HG03565 (cell line): ENCODE measurements at regions not wholly inside any gene's neighbourhood (a gene's known extent, or its start where the extent isn't known, plus 50 kb on each side); places are given as distances from the start of the nearest gene placed in this dataset.

Experiments used
- ATAC-seq: cut with Tn5 transposase; IDR thresholded peaks from one replicate; pipeline ENCODE4 v1.9.1; 2021; ENCODE audit warnings: mild to moderate bottlenecking, moderate library complexity; ENCODE audit not compliant: unreplicated experiment

DNA sequence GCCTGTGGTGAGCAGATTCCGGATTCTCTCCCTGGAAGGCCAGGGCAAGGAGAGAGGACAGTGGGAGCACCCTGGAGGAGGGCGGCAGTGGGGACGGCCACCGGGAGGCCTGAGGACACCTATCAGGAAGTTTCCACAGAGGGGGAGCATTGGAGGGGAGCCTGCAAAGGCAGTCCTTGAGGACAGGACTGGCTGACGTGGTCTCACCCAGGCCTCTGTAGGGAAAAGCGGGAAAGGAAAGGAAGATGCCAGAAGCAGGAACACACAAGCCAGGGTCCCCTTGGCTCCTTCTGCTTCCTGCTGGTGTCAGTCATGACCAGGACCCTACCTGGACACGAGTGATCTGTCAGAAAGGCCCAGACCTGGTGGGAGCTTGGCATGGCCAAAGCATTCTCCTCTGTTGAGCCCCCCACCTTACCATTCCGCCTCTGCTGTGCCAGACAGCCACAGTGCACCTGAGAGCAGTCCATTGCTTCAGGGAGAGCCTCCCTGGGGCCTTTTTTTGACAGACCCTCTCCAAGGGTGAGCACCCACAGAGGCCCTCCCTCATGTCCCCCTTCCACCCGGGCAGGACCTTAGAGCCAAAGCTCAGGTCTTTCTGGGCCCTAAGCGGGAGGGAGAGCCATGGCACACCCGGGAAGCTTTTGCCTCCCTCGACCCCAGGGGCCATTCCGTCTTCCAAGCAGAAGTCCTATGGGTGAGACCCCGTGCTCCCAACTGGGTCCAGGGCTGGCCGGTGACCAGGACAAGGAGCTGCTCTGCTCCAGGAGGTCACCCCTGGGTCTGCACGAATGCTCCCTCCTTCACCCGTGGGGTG lies 333.1 kb downstream of the DYSF start:
- ATAC-seq = no peak

DNA sequence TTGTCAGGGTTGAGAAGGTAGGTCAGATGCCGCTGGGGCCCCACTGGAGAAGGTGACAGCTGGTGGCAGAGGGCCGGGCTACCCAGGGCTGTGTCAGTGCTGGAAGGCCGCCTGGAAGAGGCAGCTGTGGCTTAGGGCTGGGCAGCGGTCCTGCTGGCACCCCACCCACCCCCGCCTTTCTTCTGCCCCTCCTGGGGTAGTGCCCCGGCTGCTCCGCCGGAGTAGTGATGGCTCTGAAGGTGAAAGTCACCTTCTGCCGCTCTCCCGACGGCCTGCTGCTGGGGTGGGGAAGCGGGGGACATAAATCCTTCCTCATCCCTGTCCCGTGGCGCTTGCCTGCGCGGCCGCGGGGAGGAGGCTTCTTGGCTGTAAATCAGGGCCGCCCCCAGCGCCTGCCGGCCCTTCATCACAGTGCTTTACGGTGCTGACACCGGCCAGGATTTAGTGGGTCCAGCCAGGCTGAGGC lies 332.2 kb downstream of the DYSF start:
- ATAC-seq = no peak

DNA sequence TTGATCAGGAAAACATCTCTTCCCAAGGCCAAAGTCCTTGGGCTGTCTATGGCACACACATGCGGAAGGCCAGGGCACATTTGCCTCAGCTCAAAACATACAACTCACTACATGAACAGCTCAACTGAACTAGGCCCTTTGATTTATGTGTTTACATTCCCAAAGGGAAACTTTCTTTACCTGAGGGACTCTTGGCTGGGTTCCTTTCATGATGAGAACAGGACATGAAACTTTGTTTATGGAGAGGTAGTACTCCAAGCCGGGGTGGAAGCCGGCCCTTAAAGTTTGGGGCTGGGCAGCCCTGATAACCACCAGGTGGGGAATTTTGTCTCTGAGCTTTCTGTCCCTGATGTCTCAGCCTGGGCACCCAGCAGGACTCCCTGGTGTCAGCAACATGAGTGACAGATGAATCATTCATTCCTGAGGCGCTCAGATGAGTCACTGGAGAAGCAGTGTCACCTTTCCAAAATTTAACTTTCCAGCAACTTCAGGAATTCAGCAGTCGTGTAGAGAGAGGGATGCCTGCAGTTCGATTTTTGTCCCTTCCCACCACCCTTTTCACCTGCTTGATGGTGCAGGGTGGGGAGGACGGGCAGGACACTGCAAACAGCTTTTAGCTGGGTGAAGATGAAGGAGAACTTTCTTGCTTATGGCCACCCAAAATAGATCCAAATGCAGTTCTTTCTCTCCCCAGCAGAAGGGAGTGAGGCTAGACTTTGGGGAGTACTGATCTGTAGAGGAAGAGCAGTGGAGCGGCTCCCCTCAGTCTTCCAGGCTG lies 331.6 kb downstream of the DYSF start:
- ATAC-seq = no peak

DNA sequence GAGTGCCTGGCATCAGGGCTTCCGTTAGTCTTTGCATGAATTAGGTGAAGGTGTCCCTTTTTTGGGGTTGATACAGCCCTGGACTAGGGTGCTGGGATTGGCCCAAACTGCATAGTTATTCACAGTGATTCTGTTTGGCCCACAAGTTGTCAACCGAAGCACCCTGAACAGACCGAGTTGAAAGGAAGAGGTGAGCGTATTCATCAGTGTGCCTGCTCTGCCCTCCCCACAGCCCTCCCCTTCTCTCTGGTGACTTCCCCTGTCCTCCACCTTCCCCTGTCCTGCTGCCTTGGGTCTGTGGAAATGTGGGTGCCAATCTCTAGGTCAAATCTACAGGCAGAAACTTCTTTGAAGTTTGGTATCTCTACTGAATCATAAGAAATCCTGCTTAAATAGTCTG lies 330.5 kb downstream of the DYSF start:
- no peak for ATAC-seq

DNA sequence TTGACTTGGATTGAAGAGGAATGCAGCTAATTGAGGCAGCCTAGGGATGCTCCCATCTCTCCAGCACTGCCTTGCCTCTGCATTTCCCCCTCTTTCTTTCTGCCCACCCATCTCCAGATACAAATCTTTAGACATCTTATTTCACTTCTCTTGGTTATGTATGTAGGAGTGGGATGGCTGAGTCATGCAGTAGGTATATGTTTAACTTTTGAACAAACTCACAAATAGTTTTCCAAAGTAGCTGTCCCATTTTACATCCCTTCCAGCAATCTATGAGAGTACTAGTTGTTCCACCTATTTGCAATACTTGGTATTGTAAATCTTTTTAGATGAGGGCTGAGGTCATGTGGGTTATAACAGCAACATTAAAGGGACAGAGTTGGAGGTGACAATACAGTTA lies 329.9 kb downstream of the DYSF start:
- no peak for ATAC-seq

DNA sequence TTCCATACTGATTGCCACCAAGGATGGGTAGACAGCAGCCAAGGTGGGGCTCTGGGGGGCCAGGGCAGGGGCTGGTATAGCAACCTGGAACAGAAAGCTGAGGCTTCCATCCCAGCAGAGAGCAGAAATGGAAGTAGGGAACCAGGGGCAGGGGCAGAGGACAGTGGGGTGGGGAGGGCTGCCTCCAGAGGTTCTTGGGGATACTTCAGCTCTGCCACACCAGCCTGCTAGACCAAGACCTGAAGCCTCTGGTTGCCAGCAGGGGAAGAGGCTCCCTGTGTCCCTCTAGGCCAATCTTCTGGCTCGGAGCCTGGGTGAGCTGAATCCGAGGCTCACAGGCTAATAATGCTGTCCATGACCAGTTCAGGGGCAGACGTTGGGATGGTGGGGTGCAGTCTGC lies 329.0 kb downstream of the DYSF start:
- ATAC-seq = no peak

DNA sequence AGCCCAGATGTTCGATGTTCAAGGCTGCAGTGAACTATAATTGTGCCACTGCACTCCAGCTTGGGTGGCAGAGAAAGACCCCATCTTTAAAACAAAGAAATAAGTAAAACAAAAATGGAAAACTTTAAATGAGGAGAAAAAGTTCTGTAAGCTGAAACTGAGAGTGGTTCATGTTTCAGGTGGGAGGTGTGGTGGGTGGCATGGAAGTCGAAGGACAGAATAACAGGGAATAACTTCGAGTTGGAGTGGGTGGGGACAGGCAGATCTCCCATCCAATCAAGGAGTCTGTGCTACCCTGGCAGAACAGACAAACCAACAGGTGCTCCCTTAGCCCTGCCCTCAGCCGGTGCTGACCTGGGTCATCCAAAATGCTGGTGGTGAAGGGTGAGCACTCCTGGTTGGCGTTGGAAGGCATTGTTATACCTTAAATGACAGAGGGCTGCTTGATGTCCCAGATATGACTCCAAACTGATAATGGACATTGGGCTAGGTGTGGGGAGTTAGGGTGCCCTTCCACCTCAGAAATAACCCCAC lies 328.4 kb downstream of the DYSF start:
- no peak for ATAC-seq

DNA sequence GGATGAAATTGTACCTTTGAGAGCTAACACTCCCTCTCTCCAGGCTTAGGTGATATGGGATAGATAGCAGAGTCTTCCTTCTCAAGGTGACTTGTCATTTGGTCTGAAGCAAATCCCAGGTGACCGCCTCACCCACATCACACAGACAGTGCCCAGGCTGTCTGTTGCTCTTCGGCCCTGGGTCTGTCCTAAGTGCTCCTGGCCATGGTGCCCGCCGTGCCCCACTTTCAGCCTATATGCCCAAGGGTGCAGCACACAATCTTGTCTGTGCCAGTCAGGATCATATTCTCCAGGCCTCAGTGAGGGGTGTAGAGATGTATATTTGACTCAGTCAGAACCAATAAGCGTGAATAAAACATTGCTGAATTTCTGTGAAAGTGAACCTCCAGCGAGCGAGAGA lies 326.8 kb downstream of the DYSF start:
- ATAC-seq = no peak

DNA sequence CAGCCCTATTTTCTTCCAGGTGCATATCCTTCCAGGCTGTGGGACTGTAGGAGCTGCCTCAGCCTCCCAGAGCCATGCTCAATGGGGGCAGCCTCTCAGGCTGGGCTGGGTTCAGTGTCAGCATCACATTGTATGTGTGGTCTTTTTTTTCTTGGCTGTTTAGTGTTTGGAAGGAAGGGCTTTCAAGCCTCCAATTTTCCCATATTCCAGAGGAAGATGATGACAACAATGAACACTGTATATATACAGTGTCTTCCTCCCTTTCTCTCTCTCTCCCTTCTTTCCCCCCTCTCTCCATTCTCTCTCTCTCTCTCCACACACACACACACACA lies 326.4 kb downstream of the DYSF start:
- ATAC-seq = no peak

DNA sequence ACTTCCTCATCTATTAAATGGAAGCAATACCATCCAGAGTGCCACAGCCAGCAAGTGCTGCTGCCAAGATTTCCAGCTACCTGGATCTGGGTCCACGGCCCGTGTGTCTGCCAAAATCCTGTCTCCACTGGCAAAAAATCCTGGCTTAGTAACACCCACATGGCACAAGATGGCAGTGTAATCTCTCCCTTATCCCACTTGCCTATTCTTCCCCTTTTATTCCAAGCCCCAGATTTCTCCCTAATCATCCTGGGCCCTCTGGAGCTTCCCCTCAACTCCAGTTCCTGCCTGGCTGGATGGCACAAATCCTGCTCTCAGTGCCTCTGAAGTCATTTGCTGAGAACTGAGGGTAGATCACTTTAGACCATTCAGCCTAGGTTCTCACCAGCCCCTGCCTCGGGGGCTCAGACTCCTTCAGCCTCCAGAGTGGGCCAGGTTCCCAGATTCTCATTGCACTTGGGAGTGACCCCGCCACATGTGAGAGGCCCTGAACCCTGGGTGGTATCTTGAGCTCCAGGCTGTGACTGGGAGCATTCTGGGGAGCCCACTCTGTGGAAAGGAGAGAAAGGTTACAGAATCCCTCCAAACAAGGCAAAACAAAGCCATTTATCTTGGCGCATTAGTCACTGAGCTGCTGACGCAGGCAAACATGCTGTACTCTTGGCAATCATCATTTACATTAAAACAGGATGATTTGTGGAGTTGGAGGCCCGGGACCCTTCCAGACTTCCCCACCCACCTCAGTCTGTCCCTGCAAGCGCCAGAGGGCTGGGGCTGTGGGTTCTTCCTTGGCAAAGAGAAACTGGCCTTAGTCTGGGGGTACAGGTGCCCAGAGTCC lies 325.8 kb downstream of the DYSF start:
- ATAC-seq = no peak

DNA sequence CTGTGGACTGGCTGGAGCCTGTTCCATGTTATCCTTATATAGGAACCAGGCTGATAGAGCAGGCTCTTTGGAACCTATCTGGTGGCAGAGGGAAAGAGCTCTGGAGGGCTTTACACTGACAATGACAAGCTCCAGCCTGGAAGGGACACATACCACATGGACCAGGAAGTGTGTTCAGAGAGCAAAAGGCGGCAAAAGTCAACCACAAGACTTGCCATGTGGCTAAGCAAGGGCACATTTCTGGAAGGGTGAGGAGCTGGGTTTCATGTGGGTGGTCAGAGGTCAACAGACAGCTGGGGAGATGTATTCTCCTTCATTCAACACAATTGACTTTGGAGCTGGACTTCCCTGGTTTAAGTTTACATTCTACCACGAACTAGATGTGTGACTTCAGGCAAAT lies 325.2 kb downstream of the DYSF start:
- no peak for ATAC-seq

DNA sequence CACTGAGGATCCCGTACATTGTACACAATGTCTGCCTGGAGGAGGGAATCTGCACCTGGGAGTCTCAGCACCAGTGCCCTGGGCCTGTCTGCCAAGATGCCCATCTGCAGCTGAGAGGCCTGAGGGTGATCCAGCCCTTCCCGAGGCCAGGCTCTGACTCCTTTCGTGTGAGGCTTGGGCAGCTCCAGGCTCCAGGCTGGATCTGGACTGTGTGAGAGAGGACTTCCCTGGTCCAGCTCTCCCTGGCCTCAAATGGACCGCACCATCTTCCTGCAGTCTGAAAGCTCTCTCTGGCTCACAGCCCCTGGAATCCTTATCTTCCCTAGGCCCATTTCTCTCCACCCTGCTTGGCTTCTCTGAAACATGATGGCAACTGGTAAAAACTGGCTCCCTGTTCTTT lies 324.6 kb downstream of the DYSF start:
- no peak for ATAC-seq

DNA sequence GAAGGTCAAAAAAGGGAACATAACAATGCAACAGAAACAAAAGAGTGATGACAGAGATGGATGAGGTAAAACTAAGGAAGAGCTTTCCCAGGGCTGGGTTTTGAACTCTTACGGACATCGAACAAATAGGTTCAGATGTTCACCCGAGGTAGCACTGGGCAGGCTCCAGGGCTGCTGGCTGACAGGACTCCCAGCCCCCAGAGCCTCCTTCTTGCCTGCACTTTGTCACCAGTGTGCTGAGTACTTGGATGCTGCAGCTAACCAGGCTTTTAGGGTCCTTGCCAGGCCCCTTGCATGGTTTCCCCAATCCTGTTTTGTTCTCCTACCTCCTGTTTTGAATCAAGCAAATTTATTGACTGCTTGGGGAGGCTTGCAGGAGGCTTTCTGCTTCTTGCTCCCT lies 322.9 kb downstream of the DYSF start:
- no peak for ATAC-seq

DNA sequence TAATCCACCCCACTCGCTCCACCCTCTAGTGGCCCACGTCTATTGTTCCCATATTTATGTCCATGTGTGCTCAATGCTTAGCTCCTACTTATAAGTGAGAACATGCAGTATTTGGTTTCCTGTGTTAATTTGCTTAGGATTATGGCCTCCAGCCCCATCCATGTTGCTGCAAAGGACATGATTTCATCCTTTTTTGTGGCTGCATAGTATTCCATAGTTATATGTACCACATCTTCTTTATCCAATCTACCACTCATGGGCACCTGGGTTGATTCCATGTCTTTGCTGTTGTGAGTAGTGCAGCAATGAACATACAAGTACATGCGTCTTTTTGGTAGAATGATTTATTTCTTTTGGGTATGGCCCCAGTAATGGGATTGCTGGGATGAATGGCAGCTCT lies 319.9 kb downstream of the DYSF start:
- no peak for ATAC-seq

DNA sequence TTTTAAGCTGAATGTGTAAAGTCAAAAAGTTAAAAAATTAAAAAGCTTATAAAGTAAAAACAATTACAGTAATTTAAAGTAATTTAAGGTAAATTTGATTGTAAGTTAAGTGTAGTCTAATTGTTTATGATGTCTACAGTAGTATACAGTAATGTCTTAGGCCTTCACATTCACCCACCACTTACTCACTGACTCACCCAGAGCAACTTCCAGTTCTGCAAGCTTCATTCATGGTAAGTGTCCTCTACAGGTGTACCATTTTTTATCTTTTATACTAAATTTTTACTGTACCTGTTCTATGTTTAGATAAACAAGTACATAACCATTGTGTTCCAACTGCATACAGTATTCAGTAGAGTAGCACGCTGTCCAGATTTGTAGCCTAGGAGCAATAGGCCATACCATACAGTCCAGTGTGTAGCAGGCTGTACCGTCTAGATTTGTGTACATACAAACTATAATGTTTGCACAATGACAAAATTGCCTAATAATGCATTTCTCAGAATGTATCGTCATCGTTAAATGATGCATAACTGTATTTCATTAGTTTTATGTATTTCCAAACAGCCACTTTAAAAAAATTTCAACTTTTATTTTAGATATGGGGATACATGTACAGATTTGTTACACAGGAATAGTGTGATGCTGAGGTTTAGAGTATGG lies 319.3 kb downstream of the DYSF start:
- no peak for ATAC-seq

DNA sequence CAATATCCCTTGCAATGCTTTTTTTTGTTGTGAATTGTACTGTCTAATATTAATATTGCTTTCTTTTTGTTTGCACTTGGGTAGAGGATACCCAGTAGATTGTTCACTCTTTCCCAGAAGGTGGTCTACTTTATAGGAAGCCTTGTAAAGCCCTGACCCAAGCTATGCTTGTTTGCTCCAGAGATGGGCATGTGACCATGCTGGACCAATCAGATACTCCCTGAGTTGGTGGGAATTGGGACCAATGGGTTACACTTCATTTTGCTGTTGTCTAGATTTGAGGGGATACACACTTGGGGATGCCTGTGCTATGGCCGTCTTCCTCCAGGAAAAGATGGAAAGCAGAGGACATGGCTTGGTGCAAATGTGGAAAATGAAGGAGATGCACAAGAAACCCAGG lies 314.3 kb downstream of the DYSF start:
- no peak for ATAC-seq

DNA sequence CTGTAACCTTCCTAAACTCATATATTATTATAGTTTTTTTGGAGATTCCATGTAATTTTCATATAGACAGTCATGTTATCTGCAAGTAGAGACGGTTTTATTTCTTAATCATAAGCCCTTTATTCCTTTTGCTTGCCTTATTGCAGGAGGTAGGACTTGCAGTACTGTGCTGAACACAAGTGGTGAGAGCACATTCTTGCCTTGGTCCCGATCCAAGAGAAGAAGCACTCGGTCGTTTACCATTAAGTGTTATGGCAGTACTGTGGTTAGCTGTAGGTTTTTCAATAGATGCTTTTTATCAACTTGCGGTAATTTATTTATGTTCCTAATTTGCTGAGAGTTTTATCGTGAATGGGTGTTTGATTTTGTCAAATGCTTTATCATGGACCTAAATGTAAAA lies 305.7 kb downstream of the DYSF start:
- no peak for ATAC-seq

DNA sequence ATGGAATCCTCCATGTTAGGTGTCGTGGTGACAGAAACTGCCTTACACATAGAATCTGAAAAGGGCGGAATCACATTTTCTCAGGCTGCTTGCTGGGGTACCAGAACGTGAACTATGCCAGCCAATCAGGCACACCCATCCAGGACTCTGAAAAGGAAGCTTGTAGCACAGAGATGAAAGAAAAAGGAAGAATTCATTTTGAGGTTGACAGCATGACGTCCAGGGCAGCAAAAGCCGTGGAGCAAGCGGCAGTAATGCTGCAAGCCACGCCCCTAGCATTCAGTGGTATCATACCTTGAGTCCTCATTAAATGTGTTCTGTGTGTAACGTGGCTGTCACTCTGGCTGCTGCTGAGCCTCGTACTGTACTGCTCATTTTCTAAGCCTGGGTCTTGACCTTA lies 304.0 kb downstream of the DYSF start:
- no peak for ATAC-seq

DNA sequence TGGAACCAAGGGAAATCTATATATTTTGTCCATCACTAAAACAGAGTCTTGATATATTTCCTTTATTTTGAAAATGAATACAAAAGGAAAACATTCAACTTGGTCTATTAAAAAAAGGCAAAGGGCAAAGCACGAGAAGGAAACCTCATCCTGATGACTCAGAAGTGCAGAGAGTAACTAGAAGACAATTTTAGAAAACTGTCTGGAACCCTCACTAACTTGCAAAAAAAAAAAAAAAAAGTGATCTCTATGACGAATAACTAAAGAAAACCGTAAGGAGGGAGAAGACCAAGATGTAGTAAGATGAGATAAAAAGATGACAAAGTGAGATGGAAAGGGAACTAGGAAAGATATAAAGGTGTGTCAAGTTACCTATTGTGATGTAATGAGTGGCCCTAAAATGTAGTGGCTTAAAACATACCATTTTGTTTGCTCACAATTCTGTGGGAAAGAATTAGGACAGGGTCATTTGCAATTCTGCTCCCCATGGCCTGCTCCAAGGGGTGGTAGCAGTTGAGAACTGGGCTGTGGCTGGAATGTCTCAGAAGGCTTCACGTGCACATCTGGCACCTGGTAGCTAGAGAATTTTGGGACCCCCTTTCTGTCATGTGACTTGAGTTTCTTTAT lies 303.0 kb downstream of the DYSF start:
- ATAC-seq = no peak

DNA sequence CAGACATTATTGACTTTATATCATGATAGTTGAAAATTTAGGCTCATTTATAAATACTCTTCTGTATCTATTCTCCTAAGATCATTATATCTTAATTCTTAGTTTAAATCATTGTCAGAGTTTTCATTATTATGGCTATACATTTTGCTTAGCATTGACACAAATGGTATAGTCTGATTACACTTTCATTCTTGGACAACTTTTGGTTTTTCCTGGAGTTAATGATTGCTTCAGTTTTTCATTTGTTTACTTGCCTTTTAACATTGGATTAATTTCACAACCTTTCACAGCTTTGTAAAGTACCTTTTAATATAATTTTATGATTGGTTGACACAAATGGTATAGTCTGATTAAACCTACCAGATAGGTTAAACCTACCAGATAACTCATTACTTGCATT lies 298.2 kb downstream of the DYSF start:
- no peak for ATAC-seq
